ENCODE measurements at regions not wholly inside any gene's neighbourhood (a gene's known extent, or its start where the extent isn't known, plus 50 kb on each side); places are given as distances from the start of the nearest gene placed in this dataset.

DNA sequence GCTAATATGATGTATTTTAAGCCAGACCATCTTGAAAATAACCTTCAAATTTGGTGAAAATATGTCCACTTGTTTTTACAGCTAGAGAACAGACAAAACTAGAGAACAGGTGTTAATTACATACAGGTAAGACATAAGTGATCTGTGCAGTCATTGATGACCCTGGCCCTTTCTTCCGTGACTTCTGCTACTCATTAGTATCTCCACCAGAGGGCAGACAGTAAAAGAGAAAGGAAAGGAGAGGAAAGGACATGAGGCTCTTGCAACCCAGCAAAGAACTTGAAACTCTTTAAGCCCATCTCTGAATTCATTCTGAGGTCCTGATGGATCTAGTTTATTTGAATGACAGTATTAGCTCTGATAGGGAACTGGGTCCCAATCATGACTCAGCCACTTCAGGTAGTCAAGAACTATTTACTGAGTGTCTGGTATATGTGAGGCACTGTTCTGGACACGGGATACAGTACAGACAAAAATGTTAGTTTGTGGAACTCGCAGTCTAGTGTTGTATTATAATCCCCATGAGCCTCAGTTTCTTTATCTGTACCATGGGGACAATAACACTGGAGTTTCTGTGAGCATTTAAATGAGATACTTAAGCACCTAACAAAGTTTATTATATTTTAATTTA is 121.0 kb upstream of the TEX13D start:
- peak; percentile 6 for DNase-seq (ENCODE audit: low read depth)
- TF ChIP-seq, protein P1, sequence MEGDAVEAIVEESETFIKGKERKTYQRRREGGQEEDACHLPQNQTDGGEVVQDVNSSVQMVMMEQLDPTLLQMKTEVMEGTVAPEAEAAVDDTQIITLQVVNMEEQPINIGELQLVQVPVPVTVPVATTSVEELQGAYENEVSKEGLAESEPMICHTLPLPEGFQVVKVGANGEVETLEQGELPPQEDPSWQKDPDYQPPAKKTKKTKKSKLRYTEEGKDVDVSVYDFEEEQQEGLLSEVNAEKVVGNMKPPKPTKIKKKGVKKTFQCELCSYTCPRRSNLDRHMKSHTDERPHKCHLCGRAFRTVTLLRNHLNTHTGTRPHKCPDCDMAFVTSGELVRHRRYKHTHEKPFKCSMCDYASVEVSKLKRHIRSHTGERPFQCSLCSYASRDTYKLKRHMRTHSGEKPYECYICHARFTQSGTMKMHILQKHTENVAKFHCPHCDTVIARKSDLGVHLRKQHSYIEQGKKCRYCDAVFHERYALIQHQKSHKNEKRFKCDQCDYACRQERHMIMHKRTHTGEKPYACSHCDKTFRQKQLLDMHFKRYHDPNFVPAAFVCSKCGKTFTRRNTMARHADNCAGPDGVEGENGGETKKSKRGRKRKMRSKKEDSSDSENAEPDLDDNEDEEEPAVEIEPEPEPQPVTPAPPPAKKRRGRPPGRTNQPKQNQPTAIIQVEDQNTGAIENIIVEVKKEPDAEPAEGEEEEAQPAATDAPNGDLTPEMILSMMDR (IDR thresholded peaks at IDR 0.05; ENCODE audit: insufficient read depth, low read depth, low read length): peak; percentile 53
- no peak overlapping the region for H3K4me3 ChIP-seq (ENCODE audit: low read depth, low read length)

GRCh38 chrX:124212622-124213021 is 119.8 kb upstream of the TEX13D start:
- no peak overlapping the region for H3K4me3 ChIP-seq (ENCODE audit: low read depth, low read length)
- no peak for DNase-seq (ENCODE audit: low read depth)
- TF ChIP-seq, protein P1 (IDR thresholded peaks at IDR 0.05; ENCODE audit: insufficient read depth, low read depth, low read length): no peak

DNA sequence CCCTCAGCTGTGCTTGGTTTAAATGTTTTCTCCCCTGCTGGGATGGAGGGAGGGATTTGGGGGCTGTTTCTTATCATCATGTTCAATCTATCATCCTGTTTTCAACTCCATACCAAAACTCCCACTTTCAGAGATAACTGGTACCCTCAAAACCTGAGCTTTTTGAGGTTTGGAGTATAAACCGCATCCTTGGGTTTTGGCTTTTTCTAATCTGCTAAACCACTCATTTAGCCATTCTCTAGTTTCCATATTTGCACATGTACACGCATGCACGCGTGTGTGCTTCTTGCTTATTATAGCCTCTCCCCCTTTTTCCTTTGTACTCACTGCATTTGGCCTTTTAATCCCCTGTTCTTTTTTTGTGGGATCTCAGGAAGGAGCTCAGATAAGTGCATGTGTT is 116.7 kb upstream of the TEX13D start:
- DNase-seq (ENCODE audit: low read depth): no peak
- TF ChIP-seq, protein P1 (IDR thresholded peaks at IDR 0.05; ENCODE audit: insufficient read depth, low read depth, low read length): no peak
- H3K4me3 ChIP-seq (ENCODE audit: low read depth, low read length): no peak overlapping the region

GRCh38 chrX:124216396-124217115 is 115.9 kb upstream of the TEX13D start:
- no peak for DNase-seq (ENCODE audit: low read depth)
- TF ChIP-seq, protein P1 (IDR thresholded peaks at IDR 0.05; ENCODE audit: insufficient read depth, low read depth, low read length): no peak
- no peak overlapping the region for H3K4me3 ChIP-seq (ENCODE audit: low read depth, low read length)

DNA sequence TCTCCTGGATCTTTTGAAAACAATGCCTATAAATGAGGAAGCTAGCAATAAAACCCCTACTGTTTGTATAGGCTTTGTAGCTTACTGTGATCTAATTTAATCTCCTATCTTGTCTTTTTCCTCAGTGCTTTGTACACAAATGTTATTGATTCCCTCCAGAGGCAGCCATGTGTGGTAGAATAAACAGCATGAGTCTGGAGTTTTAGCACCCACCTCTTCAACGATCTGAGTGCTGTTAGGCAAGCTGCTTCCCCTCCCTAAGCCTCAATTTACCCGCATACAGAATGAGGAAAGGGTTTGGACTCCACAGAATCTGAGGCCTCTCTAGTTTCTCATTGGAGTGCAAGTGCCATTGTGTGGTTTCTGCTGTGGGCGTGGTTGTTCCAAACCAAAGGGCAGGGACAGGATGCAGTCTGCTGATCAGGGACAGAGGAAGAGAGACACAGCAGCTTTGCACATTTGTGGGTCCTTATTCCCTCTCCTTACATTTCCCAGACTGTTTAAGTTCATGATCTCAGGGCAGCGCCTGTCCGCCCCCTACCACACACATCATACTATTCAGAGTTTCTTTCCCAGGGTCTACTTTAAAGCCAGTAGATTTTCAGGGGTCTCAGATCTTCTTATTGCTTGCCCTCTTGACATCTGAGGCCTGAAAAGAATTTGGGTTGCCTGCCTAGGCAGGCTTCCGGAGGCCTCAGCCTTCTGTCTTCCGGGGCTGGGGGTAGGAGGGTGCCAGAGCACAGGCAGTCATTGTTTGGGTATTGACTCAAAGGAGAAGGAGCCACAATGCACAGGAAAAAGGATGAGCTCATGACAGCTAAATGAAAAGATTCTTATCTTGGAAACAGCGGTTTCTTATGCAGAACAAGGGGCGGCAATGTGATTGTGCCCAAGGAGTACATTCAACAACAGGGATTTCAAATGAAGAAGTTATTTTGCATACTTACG is 114.9 kb upstream of the TEX13D start:
- DNase-seq (ENCODE audit: low read depth): no peak
- TF ChIP-seq, protein P1 (IDR thresholded peaks at IDR 0.05; ENCODE audit: insufficient read depth, low read depth, low read length): no peak
- no peak overlapping the region for H3K4me3 ChIP-seq (ENCODE audit: low read depth, low read length)

GRCh38 chrX:124223524-124223923 is 108.9 kb upstream of the TEX13D start:
- no peak overlapping the region for H3K4me3 ChIP-seq (ENCODE audit: low read depth, low read length)
- no peak for DNase-seq (ENCODE audit: low read depth)
- TF ChIP-seq, protein P1 (IDR thresholded peaks at IDR 0.05; ENCODE audit: insufficient read depth, low read depth, low read length): no peak
